GM19023 (cell line): ENCODE measurements at regions not wholly inside any gene's neighbourhood (a gene's known extent, or its start where the extent isn't known, plus 50 kb on each side); places are given as distances from the start of the nearest gene placed in this dataset.
"Not testable (repeated sequence)": the region's sequence is repeated elsewhere in the genome, so short reads cannot be mapped to it uniquely, and the experiment has no call there.

Experiments
- ATAC-seq: cut with Tn5 transposase; IDR thresholded peaks from one replicate; pipeline ENCODE4 v1.9.1; 2021; ENCODE audit warnings: mild to moderate bottlenecking, moderate library complexity; ENCODE audit not compliant: unreplicated experiment

DNA sequence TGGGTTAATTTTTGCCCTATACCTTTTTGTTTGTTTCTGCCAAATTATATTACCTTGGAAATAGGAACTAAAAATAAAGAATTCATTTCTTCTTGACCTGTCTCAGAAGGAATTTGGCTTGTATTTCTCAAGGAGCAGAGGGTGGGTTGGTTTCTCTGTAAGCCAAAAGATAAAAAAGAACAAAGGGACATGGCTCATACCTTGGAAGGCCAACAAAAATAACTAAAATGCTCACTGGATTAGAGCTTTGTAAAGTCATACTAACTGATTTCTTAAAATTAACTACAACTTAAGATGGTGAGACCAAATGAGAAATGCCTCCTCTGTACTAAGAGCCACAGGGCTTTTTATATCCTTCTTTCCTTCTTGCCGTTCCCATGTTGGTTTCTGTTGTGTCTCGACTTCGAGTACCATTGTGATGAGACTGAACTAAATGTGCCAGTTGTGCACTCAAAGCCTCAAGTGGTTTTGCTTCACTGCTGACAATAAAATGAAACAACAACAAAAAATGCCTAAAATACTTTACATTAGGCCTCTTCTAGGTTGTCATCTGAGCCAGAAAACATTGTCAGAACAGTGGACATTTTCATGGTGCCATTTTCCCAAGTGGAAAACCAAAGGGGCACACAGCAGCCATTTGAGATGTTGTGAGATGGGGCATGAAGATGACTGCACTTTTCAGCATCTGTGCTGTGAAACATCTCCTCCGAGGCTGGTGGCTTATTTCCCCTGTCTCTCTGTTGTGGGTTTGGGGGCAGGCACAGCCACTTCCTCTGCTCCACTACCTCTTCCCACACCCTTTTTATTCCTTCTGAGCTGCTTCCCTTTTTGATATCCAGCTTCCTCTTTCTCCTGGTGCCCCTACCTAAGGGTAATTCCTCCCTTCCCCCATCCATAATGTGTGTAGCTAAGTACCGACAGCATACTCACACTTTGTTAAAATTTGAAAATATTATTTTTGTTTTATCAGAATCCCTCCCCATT, 51.8 kb upstream of the AGR3 start:
- no peak for ATAC-seq

DNA sequence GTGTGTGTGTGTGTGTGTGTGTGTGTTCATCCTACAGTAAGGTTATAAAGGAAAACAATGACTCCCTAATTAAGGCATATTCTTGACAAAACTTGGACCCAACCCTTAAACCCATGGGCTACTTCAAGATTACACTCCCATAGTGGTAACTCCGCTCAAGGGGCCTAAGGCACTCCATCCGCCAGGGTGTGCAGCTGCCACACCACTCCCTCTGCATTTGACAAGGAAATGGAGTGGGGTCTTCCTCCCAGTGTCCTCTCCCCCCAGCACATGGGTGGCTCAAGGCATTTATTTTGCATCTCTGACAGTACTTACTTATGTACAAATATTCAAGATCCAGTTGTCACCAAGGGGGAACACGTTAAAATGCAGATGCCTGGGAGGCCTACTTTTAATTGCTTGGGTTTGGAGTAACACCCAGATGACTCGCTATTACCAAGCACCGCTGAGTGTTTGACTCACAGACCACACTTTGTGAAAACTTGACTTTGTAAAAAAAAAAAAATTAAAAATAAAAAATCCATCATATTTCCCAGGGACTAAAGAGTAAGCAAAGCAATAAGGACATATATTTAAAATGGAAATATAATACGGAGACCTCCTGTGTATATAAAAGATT, 53.0 kb upstream of the AGR3 start:
- ATAC-seq: no peak

DNA sequence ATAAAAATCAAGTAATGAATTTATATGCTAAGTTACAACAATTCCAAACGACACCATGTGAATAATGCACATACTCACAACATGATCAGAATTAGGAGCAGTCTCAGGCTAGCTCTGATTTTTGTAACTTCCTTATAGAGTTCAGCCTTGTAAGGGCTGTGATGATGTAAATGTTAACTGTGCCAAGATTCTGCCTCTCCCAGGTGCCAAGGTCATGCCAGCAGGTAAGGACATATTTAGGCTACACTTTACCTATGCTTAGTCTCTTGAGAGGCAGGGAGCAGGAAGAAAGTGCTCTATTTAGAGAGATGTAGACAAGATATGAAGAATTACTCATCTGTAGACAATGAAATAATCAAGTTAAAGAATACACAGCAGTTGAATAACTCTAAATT, 53.6 kb upstream of the AGR3 start:
- no peak for ATAC-seq

DNA sequence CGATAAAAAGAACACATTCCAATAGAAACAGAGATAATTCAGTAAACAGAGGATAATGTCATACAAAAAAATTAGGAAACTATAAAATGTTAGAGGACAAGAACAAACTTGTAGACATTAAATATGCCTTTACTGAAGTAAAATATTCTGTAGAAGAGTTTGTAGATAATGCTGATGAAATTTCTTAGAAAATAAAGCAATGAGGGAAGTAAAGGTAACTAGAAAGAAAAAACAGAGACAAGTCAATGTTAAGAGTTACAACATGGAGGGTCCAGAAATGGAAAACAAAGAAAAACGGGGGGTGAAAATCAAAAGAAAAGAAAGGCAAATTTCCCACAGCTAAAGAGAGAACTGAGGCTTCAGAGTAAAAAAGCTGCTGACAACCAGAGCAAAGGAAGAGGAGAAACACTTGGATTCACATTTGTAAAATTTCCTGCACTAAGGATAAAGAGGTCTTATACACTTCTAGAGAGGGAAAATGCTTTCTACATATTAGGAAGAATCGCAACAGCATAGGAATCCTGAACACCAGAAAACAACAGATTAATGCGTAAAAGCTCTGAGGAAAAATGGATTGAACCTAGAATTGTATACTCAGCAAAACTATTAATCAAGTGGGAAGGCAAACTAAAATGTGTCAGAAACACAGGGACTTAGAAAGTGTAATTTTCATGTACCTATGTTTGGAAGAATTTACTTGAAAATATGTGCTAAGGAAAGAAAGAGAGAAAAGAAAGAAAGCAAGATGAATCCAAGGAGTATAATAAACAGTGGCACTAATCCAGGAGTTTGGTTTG, 55.0 kb upstream of the AGR3 start:
- no peak for ATAC-seq

DNA sequence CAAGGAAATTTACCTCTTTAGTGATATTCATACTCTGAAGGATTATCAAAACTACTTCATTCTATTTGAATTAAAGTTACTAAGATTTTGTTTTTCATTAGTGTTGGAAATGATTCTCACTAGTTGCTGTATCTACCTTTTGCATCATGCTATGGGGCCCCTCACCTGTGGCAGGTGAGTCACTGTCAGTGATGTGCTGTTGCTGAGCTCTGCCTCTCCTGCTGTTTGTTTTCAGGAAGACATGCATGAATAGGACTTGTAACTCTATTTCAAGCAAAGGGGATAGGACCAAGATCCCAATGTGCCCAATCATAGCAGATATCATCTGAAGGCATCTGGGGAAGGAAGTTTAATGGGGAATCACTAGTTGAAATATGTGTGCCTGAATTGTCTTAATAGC, 57.4 kb upstream of the AGR3 start:
- ATAC-seq: no peak

DNA sequence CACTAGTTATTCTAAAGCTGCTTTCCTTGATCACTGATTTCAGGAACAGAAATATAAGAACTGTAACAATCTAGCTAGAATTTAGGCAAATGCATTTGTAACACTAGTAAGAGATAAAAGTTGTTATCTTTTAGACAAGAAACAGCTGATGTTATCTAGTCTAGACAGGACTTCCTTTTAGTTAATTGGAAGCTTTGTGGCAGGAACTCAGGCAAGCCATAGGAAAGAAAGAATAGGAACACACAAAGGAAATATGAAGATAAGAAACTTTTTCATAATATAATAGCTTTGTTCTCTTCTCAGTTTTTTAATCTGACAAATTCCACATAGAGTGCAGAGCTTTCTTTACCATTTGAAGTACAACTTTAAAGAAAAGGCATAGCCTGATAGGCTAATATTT, 59.0 kb upstream of the AGR3 start:
- no peak for ATAC-seq

DNA sequence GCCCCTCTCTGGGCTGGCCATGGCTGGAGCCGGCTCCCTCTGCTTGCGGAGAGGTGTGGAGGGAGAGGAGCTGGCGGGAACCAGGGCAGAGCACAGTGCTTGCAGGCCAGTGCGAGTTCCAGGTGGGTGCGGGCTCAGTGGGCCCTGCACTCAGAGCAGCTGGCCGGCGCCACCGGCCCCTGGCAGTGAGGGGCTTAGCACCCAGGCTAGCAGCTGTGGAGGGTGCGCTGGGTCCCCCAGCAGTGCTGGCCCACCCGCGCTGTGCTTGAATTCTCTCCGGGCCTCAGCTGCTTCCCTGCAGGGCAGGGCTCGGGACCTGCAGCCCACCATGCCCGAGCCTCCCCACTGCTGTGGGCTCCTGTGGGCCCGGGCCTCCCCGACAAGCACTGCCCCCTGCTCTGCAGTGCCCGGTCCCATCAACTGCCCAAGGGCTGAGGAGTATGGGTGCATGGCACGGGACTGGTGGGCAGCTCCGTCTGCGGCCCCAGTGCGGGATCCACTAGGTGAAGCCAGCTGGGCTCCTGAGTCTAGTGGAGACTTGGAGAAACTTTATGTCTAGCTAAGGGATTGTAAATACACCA, 61.2 kb upstream of the AGR3 start:
- ATAC-seq: no peak

DNA sequence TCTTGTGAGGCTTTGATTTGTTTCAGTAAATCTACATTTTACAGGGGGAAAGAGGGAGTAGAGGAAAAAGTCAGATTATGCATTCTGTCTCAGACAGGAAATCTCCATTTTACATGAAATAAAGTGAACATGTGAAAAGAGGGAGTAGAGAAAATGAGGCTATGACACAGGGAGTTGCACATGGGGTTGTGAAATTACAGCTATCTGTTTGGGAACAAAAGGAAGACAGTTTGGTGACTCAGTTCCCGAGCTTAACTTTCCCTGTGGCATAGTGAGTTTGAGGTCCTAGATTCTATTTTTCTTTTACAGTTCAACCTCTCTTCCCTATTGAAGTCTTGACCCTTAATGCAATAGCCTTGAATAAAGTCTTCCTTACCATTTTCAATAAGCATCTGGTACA, 63.2 kb upstream of the AGR3 start:
- no peak for ATAC-seq

DNA sequence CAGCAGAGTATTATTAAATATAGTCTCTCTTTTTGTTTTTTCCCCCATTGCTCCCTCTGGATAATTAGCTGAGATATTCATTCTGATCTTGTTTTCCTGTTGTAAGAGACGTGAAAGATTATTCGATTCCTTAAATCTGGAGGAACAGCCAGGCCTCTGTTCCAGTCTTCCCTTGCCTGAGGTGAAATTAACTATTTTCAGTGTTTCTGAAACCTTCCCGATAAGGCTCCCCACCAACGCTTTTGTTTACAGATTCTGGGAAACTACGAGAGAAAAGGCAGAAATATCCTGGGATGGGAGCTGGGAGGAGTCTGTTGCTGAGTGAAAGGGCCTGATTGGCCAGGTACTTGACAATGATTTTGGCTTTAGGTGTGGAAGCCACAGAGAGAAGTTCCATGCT, 63.6 kb upstream of the AGR3 start:
- no peak for ATAC-seq

DNA sequence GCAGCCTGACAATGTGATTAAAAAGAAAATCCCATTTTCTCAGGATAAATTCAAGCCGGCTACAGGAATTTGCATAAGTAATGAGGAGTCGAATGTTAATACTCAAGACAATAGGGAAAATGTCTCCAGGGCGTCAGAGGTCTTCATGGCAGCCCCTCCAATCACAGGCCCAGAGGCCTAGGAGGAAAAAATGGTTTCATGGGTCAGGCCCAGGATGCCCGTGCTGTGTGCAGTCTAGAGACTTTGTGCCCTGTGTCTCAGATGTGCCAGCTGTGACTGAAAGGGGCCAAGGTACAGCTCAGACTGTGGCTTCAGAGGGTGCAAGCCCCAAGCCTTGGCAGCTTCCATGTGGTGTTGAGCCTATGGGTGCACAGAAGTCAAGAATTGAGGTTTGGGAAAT, 66.3 kb upstream of the AGR3 start:
- not testable (repeated sequence) for ATAC-seq

DNA sequence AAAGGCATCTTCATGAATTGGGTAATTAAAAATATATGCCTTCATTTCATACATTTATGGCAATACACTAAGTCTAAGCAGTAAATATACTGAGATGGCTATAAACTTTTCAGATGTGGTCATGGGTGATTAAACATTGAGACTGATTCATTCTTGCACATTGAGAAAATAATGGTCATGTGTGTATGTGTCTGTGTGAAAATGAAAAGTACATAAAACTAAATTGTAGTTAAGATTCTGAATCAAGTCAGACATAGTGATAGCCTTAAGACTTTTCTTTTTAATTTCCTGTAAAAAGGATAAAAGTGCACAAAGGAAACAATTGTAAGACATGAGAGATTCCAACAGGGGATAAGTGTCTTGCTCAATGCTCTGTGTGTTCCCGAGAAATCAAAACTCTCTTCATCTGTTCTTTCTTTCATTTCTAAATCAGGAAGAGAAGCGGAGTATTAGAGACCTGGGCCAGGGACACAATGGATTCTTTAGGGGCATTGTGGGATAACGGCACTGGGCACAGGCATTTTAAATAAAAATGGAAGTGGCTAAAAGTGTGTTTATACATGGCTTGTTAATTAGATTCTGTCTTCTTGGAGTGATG, 69.8 kb upstream of the AGR3 start:
- no peak for ATAC-seq

DNA sequence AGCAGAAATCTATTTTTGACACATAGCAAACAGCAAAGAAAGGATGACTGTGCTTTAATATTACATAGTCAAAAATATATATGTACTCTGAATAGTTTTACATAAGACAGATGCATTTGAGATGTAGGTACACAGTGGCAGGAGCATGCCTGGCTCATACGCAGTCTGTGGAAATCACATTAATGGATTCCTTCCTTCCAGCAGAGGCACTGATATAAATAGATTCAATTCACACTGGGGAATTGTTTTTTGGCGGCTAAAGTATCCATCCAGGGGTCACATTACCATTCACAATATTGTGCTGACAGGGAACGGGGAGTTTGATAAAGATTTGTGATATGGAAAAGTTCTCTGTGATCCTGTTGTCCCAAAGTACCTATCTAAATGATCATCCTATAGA, 72.5 kb upstream of the AGR3 start:
- ATAC-seq: no peak

DNA sequence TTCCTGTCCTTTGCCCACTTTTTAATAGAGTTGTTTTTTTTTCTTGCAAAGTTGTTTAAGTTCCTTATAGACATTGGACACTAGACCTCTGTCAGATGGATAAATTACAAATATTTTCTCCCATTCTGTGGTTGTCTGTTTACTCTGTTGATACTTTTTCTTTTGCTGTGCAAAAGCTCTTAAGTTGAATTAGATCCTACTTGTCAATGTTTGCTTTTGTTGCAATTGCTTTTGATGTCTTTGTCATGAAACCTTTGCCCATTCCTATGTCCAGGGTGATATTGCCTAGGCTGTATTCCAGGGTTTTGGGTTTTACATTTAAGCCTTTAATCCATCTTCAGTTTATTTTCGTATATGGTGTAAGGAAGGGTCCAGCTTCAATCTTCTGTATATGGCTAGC, 76.9 kb upstream of the AGR3 start:
- ATAC-seq: no peak

DNA sequence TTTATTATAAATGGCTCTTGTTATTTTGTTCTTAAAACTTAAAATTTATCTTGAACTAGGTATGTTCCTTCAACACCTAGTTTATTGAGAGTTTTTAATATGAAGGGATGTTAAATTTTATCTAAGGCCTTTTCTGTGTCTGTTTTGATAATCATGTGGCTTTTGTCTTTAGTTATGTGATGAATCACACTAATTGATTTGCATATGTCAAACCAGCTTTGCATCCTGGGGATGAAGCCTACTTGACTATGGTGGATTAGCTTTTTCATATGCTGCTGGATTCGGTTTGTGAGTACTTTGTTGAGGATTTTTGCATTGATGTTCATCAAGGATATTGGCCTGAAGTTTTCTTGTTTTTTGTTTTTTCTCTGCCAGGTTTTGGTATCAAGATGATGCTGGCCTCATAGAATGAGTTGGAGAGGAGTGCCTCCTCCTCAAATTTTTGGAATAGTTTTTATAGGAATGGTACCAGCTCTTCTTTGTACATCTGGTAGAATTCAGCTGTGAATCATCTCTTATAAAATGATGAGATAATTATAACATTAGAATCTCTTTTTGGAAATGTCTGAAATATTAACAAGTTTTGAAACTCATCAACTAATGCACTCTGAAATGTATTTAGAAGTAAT, 78.7 kb upstream of the AGR3 start:
- ATAC-seq: no peak

DNA sequence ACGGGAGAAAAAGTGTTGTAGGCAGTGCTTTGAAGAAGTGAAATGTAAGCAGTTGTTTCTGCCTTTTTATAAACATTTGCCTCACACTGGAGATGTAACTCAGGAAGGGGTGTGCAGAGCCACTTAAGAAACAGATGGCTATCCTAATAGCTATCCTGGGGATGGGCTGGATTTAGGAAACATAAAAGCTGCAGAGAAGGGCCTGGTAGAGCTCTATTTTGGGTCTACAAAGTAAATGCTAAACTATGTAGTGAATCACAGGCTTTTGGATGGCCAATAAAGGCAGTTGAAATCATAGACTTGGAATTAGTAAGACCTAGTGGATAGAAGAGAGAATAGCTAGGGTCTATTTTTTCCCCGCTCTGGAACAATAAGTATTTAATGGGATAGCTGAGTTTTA, 79.9 kb upstream of the AGR3 start:
- ATAC-seq: no peak

DNA sequence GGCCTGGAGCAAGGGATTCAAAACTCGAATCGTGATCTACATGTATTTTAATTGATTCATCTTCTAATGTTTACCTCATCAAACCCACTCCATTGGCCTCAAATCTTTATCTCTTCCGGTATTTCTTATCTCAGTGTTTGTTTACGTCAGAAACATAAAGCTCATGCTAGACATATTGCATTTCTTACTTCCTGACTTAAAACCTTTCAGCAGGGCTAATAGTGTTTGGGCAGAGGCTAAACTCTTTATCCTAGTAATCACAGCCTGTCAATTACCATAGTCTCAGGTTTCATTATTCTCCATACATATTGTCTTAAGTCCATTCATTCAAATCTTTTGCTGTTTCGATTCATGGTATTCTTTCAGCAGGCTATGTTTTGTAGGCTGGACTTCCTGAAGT, 81.3 kb upstream of the AGR3 start:
- no peak for ATAC-seq

DNA sequence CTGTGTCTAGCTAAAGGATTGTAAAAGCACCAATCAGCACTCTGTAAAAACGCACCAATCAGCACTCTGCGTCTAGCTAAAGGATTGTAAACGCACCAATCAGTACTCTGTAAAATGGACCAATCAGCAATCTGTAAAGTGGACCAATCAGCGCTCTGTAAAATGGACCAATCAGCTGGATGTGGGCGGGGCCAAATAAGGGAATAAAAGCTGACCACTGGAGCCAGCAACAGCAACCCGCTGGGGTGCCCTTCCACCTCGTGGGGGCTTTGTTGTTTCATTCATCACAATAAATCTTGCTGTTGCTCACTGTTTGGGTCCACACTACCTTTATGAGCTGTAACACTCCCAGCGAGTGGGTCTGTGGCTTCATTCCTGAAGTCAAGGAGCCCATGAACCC, 83.9 kb upstream of the AGR3 start:
- not testable (repeated sequence) for ATAC-seq

DNA sequence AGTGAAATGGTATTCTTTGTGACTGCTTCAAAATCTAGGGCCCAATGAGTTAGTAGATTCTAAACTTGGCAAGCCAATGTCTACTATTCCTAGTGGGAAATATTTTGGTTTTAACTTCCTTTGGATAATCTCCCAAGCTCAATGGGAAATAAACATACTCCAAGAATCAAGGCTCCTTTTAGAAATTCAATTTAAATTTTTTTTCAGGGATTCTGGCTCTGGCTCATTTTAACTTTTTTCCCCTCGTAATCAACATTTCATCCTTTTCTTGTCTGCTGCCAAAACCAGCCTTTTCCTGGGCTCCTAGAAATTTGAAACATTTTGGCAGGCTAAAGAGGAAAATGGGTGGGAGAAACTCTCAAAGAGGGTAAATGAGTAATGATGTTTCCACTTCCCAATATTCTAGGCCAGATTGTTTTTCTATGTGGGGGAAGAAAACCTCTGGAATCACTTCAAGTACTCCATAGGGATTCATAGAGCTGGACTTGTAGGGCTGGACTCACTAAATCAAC, 85.6 kb upstream of the AGR3 start:
- no peak for ATAC-seq

DNA sequence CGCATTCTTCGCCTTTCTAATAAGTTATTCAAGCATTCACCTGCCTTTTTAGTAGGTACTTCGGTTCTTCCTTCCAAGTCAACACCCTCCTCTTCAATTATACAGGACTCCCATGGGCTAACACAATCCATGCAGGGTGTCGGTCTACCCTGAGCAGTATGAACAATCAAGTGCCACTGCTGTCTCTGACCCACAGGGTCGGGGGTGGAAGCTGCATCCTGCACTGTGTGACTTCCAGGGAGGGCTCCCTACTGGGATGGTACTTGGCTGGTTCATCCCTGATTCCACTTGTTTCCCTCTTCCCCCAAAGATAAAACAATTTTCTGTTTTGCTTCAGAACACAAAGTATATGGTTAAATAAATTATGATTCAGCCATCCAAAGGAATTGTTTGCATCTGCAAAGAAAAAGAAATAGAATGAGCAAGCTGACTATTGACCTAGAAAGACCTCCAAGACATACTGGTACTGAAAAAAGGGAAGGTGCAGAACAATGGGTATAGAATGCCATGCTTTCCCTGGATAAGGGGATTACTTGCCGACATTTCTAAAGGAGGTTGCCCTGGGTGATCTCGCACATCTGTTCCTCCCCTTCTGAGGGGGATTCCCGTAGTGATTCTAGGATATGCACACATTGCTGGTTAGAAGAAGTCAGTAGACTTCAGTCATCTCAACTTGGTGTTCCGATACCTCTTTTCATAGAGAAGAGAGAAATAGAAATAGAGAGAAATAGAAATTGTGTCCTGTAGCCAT, 89.1 kb upstream of the AGR3 start:
- no peak for ATAC-seq

DNA sequence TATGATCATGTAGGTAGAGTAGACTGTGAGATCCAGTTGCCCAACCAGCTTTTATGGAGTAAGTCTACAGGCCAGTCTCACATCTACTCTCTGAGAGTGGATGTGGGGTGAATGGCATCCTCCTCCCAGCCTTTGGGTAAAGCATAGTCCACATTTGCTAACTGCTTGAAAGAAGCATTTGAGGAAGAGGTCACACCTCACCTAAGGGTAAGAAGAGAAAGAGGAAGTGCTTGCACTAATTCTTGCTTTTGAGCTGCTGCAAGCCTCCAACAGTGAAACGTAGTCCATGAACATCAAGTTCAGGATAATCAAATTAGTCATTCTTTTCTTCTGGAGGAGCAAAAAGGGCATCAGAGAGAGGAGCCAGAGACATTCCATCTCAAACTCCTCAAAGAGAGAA, 93.9 kb upstream of the AGR3 start:
- no peak for ATAC-seq
